Fibroblast of lung (primary cell): ENCODE measurements at regions not wholly inside any gene's neighbourhood (a gene's known extent, or its start where the extent isn't known, plus 50 kb on each side); places are given as distances from the start of the nearest gene placed in this dataset.

Experiments used
- DNase-seq, 2 donors: peaks; one replicate each; pipeline versions ENCODE4 v3.0.0 to v3.0.0-alpha.2; 2010; ENCODE audit warnings: low read depth in 2 of 2
- H2AFZ ChIP-seq: 2 replicates; pipeline ENCODE4 v1.5.1; 2012; ENCODE audit warnings: low read length, control low read depth, inconsistent platforms
- H3K27ac ChIP-seq: 2 replicates; pipeline ENCODE4 v1.5.1; 2011; ENCODE audit warnings: low read length, control low read depth; ENCODE audit not compliant: insufficient read depth
- H3K27me3 ChIP-seq: 2 replicates; pipeline ENCODE4 v1.5.1; 2011; ENCODE audit warnings: mild to moderate bottlenecking, low read length; ENCODE audit not compliant: control insufficient read depth, insufficient read depth
- H3K36me3 ChIP-seq: 2 replicates; pipeline ENCODE4 v1.5.1; 2011; ENCODE audit warnings: low read length; ENCODE audit not compliant: control insufficient read depth, insufficient read depth
- H3K4me1 ChIP-seq: 2 replicates; pipeline ENCODE4 v1.5.1; 2011; ENCODE audit warnings: low read length; ENCODE audit not compliant: control insufficient read depth, insufficient read depth; ENCODE audit errors: extremely low read depth
- H3K4me2 ChIP-seq: 2 replicates; pipeline ENCODE4 v1.5.1; 2011; ENCODE audit warnings: low read length, control low read depth; ENCODE audit not compliant: insufficient read depth; ENCODE audit errors: extremely low read depth
- H3K4me3 ChIP-seq, 4 experiments: fragments of 200-600 bp in 1 of 4; sonication (generic) in 1 of 4; replicated peaks in 1 of 4; 2 replicates each; pipeline ENCODE4 v1.5.1; 2011 to 2016; ENCODE audit warnings: low read length in 4 of 4, low read depth in 3 of 4, mild to moderate bottlenecking in 3 of 4, control low read depth in 2 of 4, inconsistent platforms in 1 of 4, mixed read lengths in 1 of 4; ENCODE audit not compliant: insufficient read depth in 1 of 4; ENCODE audit errors: control extremely low read depth in 1 of 4
- H3K79me2 ChIP-seq: 2 replicates; pipeline ENCODE4 v1.5.1; 2012; ENCODE audit warnings: mild to moderate bottlenecking, low read length, inconsistent platforms; ENCODE audit not compliant: control insufficient read depth, insufficient read depth
- H3K9ac ChIP-seq: 2 replicates; pipeline ENCODE4 v1.5.1; 2011; ENCODE audit warnings: mild to moderate bottlenecking, low read length, control low read depth; ENCODE audit not compliant: insufficient read depth
- H3K9me3 ChIP-seq: 2 replicates; pipeline ENCODE4 v1.5.1; 2012; ENCODE audit warnings: low read depth, low read length; ENCODE audit not compliant: control insufficient read depth, insufficient read depth
- H4K20me1 ChIP-seq: 2 replicates; pipeline ENCODE4 v1.5.1; 2011; ENCODE audit warnings: low read length; ENCODE audit not compliant: control insufficient read depth, insufficient read depth; ENCODE audit errors: extremely low read depth
- EZH2 ChIP-seq: IDR thresholded peaks from 2 replicates; pipeline ENCODE4 v1.5.1; 2012; ENCODE audit warnings: low read length, control low read depth, mild to moderate bottlenecking; ENCODE audit errors: missing control alignments
- TF ChIP-seq, protein P1 (sequence below), 2 donors: IDR thresholded peaks in 1 of 2; conservative IDR thresholded peaks in 1 of 2; 1 replicate in 1 of 2; 2 replicates in 1 of 2; pipeline ENCODE4 v1.5.1; 2011 to 2012; ENCODE audit warnings: low read length in 2 of 2, control low read depth in 1 of 2, inconsistent platforms in 1 of 2, low read depth in 1 of 2, mild to moderate bottlenecking in 1 of 2

DNA sequence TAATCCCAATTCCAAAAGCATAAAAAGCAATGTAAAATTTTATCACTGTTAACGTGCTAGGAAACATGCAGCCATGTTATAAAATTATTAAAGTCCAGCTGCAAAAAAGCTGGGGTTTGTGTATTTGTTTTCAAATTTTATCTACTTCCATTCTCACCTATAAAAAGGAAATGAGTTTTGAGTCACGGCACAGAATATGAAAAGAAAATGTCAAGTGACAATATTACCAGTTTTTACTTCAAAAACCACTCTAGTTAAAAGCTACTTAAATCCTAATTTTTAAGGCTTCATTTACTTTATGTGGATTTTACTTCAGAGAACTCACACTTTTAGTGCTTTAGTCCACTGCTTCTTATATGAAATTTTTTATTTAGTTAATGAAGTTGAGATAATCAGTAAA is 72.7 kb upstream of the IFNE start:
- peak overlapping the region in 1 of 4 experiments; percentile 97 for H3K4me3 ChIP-seq
- peaks cover 99% of the 10 kb centered on the region for H3K79me2 ChIP-seq
- H3K27me3 ChIP-seq, result no peaks in the 10 kb centered on the region
- TF ChIP-seq, protein P1, sequence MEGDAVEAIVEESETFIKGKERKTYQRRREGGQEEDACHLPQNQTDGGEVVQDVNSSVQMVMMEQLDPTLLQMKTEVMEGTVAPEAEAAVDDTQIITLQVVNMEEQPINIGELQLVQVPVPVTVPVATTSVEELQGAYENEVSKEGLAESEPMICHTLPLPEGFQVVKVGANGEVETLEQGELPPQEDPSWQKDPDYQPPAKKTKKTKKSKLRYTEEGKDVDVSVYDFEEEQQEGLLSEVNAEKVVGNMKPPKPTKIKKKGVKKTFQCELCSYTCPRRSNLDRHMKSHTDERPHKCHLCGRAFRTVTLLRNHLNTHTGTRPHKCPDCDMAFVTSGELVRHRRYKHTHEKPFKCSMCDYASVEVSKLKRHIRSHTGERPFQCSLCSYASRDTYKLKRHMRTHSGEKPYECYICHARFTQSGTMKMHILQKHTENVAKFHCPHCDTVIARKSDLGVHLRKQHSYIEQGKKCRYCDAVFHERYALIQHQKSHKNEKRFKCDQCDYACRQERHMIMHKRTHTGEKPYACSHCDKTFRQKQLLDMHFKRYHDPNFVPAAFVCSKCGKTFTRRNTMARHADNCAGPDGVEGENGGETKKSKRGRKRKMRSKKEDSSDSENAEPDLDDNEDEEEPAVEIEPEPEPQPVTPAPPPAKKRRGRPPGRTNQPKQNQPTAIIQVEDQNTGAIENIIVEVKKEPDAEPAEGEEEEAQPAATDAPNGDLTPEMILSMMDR (conservative IDR thresholded peaks at IDR 0.05 in 1 of 2, IDR thresholded peaks at IDR 0.05 in 1 of 2; ENCODE audit: low read depth in 1 of 2, low read length in 2 of 2), result no peak
- TF ChIP-seq EZH2, result no peak
- H4K20me1 ChIP-seq, result no peaks in the 10 kb centered on the region
- H3K9ac ChIP-seq, result no peak overlapping the region
- no peaks in the 10 kb centered on the region for H3K9me3 ChIP-seq
- H3K27ac ChIP-seq, result no peak overlapping the region
- no peak for DNase-seq
- H2AFZ ChIP-seq, result no peak overlapping the region
- peaks cover 11% of the 10 kb centered on the region for H3K4me1 ChIP-seq
- H3K4me2 ChIP-seq, result peak overlapping the region; percentile 55
- H3K36me3 ChIP-seq, result no peaks in the 10 kb centered on the region

DNA sequence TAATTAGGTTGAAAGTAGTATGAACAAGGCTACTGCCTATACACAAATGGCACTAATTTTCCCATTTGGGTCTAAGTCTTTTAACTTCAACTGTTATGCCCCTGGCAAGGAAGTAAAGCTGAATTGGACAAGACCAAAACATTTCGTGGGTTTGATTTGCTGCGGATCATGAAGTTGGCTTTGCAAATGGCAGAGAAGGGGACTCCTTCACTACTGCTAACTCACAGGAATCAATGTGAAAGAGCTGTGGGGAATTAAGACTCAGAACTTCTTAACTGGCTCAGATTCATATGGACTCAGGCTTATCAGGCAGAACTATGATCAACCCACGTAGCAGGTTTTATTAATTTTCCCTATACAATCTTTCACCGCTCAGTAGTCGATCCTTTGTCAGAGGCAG is 73.8 kb upstream of the IFNE start:
- H3K27me3 ChIP-seq, result no peaks in the 10 kb centered on the region
- peak overlapping the region; percentile 72 to 97 (median 90) for H3K4me3 ChIP-seq
- H4K20me1 ChIP-seq, result no peaks in the 10 kb centered on the region
- peak; percentile 53 to 65 for DNase-seq
- no peaks in the 10 kb centered on the region for H3K36me3 ChIP-seq
- H3K9ac ChIP-seq, result no peak overlapping the region
- H3K27ac ChIP-seq, result peak overlapping the region; percentile 96
- H3K9me3 ChIP-seq, result no peaks in the 10 kb centered on the region
- peaks cover 98% of the 10 kb centered on the region for H3K79me2 ChIP-seq
- H3K4me2 ChIP-seq, result peak overlapping the region; percentile 55
- peaks cover 6% of the 10 kb centered on the region for H3K4me1 ChIP-seq
- no peak overlapping the region for H2AFZ ChIP-seq
- TF ChIP-seq, protein P1 (conservative IDR thresholded peaks at IDR 0.05 in 1 of 2, IDR thresholded peaks at IDR 0.05 in 1 of 2; ENCODE audit: low read depth in 1 of 2, low read length in 2 of 2), result no peak
- TF ChIP-seq EZH2, result no peak

DNA sequence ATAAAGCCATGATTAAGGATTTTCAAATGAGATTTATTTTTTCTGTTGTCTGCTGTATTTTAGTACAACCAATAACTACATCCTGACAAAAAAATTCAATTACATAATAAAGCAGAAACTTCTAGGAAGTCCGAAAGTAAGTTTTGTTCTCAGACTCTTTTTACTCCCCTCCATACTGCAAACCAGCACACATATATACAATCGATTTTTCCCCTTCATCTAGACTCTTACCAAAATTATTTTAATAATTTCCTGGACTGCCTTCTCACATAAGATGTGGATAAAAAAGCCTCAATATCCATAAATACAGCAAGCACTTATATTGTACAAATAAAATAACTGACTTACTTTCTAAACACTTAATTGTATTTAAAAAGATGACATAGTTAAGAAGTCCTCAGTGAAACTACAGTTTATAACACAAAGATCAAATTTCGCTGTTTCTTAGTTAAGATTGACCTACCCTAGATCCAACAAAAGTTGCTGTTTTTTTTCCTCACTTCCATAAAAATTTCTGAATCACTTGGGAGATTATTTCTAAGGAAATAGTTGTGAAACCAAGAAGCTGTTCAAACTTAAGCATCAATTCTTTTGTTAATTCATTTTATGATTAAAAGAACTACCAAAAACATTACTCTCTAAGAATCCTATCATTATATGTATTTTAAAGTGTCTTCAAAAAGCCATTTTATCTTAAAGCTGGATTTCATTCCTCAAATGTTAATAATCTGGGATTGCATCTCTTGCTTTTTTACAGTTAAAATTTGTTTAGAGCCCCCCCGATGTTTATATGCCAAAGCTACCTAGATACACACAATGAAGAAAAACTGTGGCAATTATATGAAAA is 74.7 kb upstream of the IFNE start:
- H3K27ac ChIP-seq, result peak overlapping the region; percentile 96
- TF ChIP-seq EZH2, result no peak
- TF ChIP-seq, protein P1 (conservative IDR thresholded peaks at IDR 0.05 in 1 of 2, IDR thresholded peaks at IDR 0.05 in 1 of 2; ENCODE audit: low read depth in 1 of 2, low read length in 2 of 2), result no peak
- DNase-seq, result peak in 1 of 2 donors; percentile 67
- no peaks in the 10 kb centered on the region for H3K36me3 ChIP-seq
- H3K9ac ChIP-seq, result peak overlapping the region; percentile 17
- peak overlapping the region; percentile 78 for H3K4me2 ChIP-seq
- H3K27me3 ChIP-seq, result no peaks in the 10 kb centered on the region
- no peak overlapping the region for H2AFZ ChIP-seq
- no peaks in the 10 kb centered on the region for H3K9me3 ChIP-seq
- no peaks in the 10 kb centered on the region for H4K20me1 ChIP-seq
- peaks cover 89% of the 10 kb centered on the region for H3K79me2 ChIP-seq
- H3K4me3 ChIP-seq, result peak overlapping the region; percentile 72 to 97 (median 90)
- peaks cover 3% of the 10 kb centered on the region for H3K4me1 ChIP-seq
